Testis (tissue), 2 donors: ENCODE measurements at regions not wholly inside any gene's neighbourhood (a gene's known extent, or its start where the extent isn't known, plus 50 kb on each side); places are given as distances from the start of the nearest gene placed in this dataset.
"Not testable (repeated sequence)": the region's sequence is repeated elsewhere in the genome, so short reads cannot be mapped to it uniquely, and the experiment has no call there.

Experiments
- POLR2A ChIP-seq: fragments of 450-650 bp; IDR thresholded peaks from one replicate; pipeline ENCODE4 v1.6.1; 2017; ENCODE audit warnings: antibody characterized with exemption, mild to moderate bottlenecking, moderate library complexity
- TF ChIP-seq, protein P1 (sequence below), 3 experiments: fragments of 450-650 bp in 2 of 3; fragments of 200-600 bp in 1 of 3; sonication (generic) in 1 of 3; IDR thresholded peaks; one replicate each; pipeline ENCODE4 v1.5.1; 2016 to 2019; ENCODE audit warnings: antibody characterized with exemption in 3 of 3, mild to moderate bottlenecking in 2 of 3, moderate library complexity in 1 of 3

DNA sequence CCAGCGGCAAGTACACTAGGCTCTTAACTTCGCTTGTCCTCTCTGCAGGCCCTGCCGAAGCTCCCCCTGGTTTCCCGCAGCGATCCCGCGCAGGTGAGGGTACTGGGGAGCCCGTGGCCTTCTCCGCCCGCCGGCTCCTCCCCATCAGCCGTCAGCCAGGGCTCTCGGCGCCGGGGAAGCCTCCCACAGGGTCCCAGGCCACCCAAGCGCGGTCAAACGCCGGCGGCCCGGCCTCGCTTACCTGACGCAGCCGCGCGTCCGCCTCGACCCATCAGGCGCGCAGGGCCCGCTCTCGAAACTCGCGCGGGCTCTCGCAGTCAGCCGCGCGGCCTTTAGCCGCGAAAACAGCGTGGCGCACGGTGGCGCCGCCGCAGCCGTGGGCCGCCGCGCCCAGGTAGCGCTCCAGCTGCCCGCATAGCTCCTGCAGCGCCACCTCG, 57.2 kb upstream of the GOLGA8N start:
- TF ChIP-seq, protein P1, sequence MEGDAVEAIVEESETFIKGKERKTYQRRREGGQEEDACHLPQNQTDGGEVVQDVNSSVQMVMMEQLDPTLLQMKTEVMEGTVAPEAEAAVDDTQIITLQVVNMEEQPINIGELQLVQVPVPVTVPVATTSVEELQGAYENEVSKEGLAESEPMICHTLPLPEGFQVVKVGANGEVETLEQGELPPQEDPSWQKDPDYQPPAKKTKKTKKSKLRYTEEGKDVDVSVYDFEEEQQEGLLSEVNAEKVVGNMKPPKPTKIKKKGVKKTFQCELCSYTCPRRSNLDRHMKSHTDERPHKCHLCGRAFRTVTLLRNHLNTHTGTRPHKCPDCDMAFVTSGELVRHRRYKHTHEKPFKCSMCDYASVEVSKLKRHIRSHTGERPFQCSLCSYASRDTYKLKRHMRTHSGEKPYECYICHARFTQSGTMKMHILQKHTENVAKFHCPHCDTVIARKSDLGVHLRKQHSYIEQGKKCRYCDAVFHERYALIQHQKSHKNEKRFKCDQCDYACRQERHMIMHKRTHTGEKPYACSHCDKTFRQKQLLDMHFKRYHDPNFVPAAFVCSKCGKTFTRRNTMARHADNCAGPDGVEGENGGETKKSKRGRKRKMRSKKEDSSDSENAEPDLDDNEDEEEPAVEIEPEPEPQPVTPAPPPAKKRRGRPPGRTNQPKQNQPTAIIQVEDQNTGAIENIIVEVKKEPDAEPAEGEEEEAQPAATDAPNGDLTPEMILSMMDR (IDR thresholded peaks at IDR 0.05), result not testable (repeated sequence)
- not testable (repeated sequence) for TF ChIP-seq POLR2A
